Retina (tissue), 1 donor: ENCODE measurements at regions not wholly inside any gene's neighbourhood (a gene's known extent, or its start where the extent isn't known, plus 50 kb on each side); places are given as distances from the start of the nearest gene placed in this dataset.

Experiments used
- DNase-seq: peaks from one replicate; pipeline ENCODE4 v3.0.0-alpha.2; 2016

GRCh38 chr10:56975513-56975912, 614.5 kb upstream of the ZWINT start:
- no peak for DNase-seq

DNA sequence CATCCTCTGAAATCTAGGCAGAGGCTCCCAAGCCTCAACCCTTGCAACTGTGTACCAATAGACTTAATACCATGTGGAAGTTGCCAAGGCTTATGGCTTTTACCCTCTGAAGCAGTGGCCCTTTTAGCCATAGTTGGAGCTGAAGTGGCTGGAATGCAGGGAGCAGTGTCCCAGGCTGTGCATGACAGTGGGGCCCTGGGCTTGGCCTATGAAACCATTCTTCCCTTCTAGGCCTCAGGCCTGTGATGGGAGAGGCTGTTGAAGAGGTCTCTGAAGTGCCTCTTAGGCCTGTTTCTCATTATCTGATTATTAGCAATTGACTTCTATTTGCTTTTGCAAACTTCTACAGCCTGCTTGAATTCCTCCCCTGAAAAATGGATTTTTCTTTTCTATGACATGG, 612.7 kb upstream of the ZWINT start:
- no peak for DNase-seq

DNA sequence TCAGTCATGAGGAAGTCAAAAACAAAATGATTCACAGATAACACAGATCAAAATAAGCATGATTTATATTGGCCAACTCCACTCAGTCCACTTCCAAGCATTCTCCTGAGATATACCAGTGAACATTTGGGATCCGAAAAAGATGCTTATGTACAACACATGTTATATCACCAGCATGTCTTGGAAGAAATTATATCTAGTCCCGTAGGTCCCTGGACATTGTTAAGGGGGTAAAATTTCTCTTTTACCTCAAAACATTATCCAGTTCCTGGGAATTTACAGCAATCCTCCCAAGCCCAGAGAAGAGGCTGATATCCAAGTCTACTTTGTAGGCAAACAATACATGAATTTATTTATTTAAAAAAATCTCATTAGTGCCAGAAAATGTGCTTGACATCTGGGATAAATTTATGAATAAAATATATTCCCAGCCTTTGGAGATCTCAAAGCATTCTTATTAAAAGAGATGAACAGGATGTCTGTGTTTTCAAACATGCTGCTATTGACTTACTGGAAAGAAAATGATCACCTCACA, 582.2 kb upstream of the ZWINT start:
- no peak for DNase-seq

- no peak for DNase-seq
These were observed 573.5 kb upstream of the ZWINT start for GRCh38 chr10:56934515-56934914.

DNA sequence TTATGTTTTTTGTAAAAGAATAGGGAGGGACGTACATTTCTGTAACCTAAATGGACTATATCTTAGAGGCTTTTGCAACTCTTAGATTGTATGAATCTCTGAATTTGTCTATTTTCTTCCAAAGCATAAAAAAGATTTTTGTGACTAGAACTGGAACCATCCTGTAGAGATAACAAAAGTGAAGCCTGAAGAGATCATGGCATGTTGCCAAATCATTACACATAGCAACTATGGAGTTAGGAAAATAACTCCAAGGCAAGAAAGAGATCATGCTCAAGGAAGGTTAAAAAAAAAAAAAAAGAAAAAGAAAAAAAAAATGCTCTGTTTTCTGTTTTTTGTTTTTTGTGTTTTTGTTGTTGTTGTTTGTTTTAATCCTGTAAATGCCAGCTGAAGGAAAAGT, 567.7 kb upstream of the ZWINT start:
- DNase-seq: no peak

DNA sequence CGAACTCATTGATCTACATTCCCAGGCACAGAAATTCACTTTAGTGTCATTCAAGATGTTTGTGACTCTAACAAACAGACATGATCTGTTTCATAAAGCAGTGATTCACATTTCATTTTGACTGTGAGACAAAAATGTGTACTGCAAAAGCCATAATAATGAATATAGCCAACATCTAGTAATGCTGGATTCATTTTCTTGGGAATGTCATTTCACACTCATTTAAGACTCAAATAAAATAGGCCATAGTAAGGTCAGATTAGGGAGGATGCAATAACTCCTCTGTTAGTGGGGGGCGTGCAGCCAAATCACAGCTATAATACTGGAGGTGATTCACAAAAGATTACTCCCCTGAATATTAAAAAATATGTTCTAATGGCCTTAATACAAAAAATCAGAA, 566.6 kb upstream of the ZWINT start:
- DNase-seq: no peak

- DNase-seq: no peak
These were observed 559.7 kb upstream of the ZWINT start for GRCh38 chr10:56920601-56921261.

DNA sequence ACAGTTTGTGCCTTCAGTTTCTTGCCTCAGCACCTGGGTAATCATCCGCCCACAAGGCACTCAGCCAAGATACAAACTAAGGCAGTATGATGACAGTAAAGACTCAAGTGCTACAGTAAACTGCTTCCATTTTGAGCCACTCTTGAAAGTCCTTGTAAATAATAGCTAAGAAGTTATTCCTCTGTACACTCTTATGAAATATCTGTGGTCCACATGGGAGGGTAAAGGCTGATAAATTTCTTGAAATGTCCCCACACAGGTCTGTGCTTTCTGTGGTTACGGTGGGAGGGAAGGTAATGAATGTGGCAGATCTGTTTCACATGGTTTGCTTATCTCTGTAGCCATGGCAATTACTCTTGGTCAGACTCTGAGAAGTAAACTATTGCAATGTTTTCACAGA, 551.0 kb upstream of the ZWINT start:
- DNase-seq: no peak

GRCh38 chr10:56905051-56905450, 544.0 kb upstream of the ZWINT start:
- no peak for DNase-seq

- DNase-seq: no peak
These were observed 541.5 kb upstream of the ZWINT start for GRCh38 chr10:56902554-56902953.

- no peak for DNase-seq
These were observed 534.2 kb upstream of the ZWINT start for GRCh38 chr10:56895306-56895705.

DNA sequence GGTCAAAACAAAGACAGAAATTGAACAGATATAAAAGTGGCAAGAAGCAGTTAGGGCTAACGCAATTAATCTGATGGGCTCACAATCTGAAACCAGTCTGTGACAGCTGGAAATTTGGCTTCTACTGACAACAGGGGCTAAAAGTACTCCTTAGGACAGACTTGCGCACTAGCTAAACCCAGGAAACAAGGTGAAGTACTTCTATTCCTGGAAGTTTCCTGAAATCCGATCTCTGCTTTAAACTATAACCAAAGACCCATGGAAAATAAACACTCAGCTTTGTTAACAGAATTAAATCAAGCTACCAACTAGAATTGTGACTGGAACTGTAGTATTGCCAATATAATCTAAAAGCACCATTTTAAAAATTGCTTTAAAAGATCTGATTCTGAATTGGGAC, 520.2 kb upstream of the ZWINT start:
- no peak for DNase-seq

DNA sequence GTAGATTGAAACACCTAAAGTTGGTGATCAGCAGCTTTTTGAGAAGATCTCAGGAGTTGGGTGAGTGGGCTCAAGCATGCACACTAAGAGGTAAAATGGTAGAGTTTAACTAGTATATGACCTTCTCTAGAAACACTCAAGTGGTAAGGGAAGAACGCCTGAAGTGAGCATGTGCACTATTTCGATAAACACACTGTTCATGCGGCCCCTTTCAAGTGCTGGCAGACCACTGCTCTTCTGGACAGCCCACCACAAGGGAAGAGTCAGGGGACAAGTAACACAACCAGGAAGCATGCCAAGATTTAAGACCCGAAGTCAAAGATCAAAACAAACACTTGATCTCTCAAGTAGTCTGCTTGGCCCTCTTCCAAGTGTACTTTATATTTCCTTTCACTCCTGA, 519.5 kb upstream of the ZWINT start:
- DNase-seq: peak; percentile 7

DNA sequence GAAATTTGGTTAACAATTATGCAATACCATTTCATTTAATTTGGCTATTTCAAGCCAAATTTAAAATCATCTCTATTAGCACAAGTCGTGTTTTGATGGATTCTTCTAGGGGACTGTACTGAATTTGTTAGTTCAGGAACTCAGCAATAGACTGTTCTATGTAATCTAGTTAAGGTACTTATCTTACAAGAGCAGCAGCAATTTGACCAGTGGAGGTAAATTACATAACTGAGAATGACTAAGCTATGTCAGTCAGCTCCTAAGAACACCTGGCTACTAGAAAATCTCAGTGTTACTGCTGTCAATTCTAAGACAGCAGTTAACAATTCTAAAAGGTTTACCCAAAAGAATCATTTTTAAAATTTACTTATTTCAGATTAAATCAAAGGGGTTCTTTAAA, 513.9 kb upstream of the ZWINT start:
- DNase-seq: no peak

DNA sequence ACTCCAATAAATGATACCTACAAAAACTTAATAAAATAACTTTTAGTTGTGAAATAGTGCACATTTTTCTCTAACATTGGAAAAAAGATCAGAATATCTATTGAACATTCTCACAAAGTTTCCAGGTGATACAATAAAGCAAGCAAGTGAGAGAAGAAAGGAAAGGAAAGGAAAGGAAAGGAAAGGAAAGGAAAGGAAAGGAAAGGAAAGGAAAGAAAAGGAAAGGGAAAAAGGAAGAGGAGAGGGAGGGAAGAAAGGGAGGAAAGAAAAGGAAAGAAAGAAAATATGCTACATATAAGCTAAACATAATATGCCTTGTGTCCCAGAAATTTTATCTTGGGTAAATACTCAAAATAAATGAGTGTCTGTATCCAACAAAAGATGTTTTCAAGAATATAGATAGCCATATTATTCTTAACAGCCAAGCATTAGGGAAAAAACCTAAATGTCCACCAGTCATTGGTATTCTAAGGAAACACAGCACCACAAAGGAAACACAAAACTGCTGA, 510.2 kb upstream of the ZWINT start:
- DNase-seq: no peak

GRCh38 chr10:56867236-56867635, 506.2 kb upstream of the ZWINT start:
- no peak for DNase-seq

DNA sequence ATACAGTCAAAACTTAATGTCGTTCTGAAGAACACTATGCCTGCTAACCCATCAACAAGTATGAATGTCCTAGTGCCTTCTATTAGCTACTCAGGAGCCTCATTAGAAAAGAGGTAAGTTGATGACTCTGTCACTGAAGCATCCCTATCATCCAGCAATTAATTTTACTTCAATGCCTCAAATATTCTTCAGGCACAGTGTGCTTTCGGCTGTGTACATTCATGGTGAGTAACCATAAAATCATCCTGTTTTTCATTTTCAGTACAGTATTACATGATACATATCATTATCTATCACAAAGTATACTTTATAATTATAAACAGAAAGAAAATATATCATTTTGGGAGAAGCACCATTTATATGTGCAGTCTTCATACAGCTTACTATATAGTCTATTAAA, 495.5 kb upstream of the ZWINT start:
- DNase-seq: no peak

- no peak for DNase-seq
These were observed 484.0 kb upstream of the ZWINT start for GRCh38 chr10:56844978-56845529.

DNA sequence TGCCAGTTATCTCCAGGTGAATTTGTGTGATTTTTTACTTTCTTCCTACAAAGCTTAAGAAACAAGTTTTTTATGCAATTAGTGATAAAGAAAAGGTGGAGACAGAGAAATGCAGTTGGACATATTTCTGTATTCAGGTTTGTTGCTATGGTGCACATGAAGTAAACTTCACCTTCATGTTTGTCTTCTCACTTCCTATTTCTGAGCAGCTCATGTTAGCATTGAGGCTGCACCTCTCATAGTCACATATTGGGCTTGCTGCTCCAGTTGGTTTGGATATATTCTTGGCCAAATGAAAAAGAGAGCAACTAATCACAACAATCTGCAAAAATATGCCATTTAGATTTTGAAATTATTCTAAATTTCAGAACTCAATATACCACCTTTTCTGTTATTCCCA, 475.6 kb upstream of the ZWINT start:
- DNase-seq: no peak

DNA sequence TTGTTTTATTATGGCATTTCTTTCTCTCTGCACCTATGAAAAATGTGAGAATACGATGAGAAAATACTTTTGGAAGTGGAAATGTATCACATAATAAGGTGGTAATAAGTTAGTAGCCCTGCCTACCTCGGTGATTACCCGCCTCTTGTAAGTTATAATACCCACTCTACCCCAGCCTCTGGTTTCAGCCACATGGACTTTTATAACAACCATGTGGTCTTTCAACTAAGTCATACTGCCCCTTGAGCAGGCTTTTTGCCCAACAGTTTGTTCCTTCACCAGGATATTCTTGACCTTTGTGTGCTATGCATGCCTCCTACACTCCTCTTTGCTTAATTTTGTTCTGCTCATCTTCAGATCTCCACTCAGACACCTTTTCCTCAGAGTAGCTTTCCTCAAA, 470.6 kb upstream of the ZWINT start:
- DNase-seq: no peak

GRCh38 chr10:56823849-56824248, 462.8 kb upstream of the ZWINT start:
- DNase-seq: no peak

DNA sequence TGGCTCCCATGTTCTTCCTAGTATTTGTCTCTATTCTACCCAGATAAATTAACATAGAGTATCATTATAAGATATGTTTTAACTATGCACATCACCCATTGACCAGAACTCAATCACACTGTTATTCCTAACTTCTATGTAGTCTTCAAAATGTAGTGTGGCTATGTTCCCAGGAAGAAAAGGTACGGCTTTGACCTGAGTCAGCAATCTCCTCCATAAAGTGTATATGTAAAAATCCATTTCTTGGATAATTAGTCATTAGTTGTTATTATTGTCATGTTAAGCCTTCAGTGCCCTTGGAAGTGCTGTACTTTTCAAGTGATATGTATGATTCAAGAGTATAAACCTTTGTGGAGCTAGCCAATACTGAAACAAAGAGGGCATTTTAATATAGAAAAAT, 444.0 kb upstream of the ZWINT start:
- no peak for DNase-seq

DNA sequence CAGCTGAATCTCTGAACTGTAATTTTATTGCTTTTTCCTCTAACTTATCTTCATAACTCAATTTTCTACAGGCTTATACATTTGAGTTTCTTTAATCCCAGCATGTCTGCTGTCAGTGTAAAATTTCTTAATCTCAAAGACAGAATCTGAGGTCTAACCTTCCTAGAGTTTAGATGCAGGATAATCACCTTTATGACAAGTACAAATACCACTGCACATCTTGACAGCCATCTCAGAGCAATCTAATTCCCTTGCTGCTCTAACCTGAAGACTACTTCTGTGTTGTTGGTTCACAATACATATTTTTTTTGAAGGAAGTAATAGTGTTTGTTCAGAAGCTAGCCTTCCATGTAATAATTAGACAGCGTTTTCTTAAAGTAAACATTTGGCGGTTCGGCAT, 424.2 kb upstream of the ZWINT start:
- DNase-seq: no peak

- no peak for DNase-seq
These were observed 421.4 kb upstream of the ZWINT start for GRCh38 chr10:56782503-56782902.

- no peak for DNase-seq
These were observed 410.3 kb upstream of the ZWINT start for GRCh38 chr10:56771343-56771742.
